ENCODE measurements at regions not wholly inside any gene's neighbourhood (a gene's known extent, or its start where the extent isn't known, plus 50 kb on each side); places are given as distances from the start of the nearest gene placed in this dataset.
"Not testable (repeated sequence)": the region's sequence is repeated elsewhere in the genome, so short reads cannot be mapped to it uniquely, and the experiment has no call there.

- Histone ChIP-seq H3K27ac (no peak overlapping the region), H3K9me3 (replicated peaks) (no peaks in the 10 kb centered on the region), H3K4me3 (no peak overlapping the region), H3K27me3 (no peaks in the 10 kb centered on the region), H3K36me3 (no peaks in the 10 kb centered on the region), H3K4me1 (no peaks in the 10 kb centered on the region)
- DNase-seq: no peak
Observed at GRCh38 chr7:119937745-119938144, 335.2 kb upstream of the KCND2 start.

GRCh38 chr7:119943942-119944600 is 328.9 kb upstream of the KCND2 start:
- H3K36me3 ChIP-seq: no peaks in the 10 kb centered on the region
- H3K9me3 ChIP-seq (replicated peaks): no peaks in the 10 kb centered on the region
- no peaks in the 10 kb centered on the region for H3K4me1 ChIP-seq
- no peak overlapping the region for H3K27ac ChIP-seq
- H3K4me3 ChIP-seq: no peak overlapping the region
- no peaks in the 10 kb centered on the region for H3K27me3 ChIP-seq
- DNase-seq: no peak

- no peak overlapping the region for H3K27ac ChIP-seq
- H3K36me3 ChIP-seq: no peaks in the 10 kb centered on the region
- no peaks in the 10 kb centered on the region for H3K9me3 ChIP-seq (replicated peaks)
- no peaks in the 10 kb centered on the region for H3K4me1 ChIP-seq
- no peak for DNase-seq
- H3K4me3 ChIP-seq: no peak overlapping the region
- H3K27me3 ChIP-seq: no peaks in the 10 kb centered on the region
Observed at GRCh38 chr7:119944601-119944972, 328.4 kb upstream of the KCND2 start.

GRCh38 chr7:119945822-119946221 is 327.2 kb upstream of the KCND2 start:
- Histone ChIP-seq H3K27me3 (no peaks in the 10 kb centered on the region), H3K27ac (no peak overlapping the region)

GRCh38 chr7:119949053-119949452 is 323.9 kb upstream of the KCND2 start:
- Histone ChIP-seq H3K27ac (no peak overlapping the region), H3K4me1 (no peaks in the 10 kb centered on the region), H3K36me3 (no peaks in the 10 kb centered on the region), H3K4me3 (no peak overlapping the region), H3K27me3 (no peaks in the 10 kb centered on the region), H3K9me3 (replicated peaks) (no peaks in the 10 kb centered on the region)
- DNase-seq: no peak

More at GRCh38 chr7:119945822-119946221, 327.2 kb upstream of the KCND2 start:
- no peak for DNase-seq
- H3K4me3 ChIP-seq: no peak overlapping the region
- no peaks in the 10 kb centered on the region for H3K9me3 ChIP-seq (replicated peaks)
- H3K36me3 ChIP-seq: no peaks in the 10 kb centered on the region
- no peaks in the 10 kb centered on the region for H3K4me1 ChIP-seq

GRCh38 chr7:119950390-119951041 is 322.5 kb upstream of the KCND2 start:
- not testable (repeated sequence) for H3K9me3 ChIP-seq (replicated peaks); H3K36me3 ChIP-seq; H3K4me3 ChIP-seq; H3K4me1 ChIP-seq; H3K27ac ChIP-seq; H3K27me3 ChIP-seq; DNase-seq

- not testable (repeated sequence) for H3K27ac ChIP-seq; H3K4me1 ChIP-seq; H3K27me3 ChIP-seq; H3K9me3 ChIP-seq (replicated peaks); H3K36me3 ChIP-seq; DNase-seq; H3K4me3 ChIP-seq
Observed at GRCh38 chr7:119951614-119952013, 321.4 kb upstream of the KCND2 start.

- Histone ChIP-seq H3K9me3 (replicated peaks) (no peaks in the 10 kb centered on the region), H3K4me3 (no peak overlapping the region), H3K27ac (no peak overlapping the region), H3K27me3 (peaks cover 8% of the 10 kb centered on the region), H3K36me3 (no peaks in the 10 kb centered on the region), H3K4me1 (no peaks in the 10 kb centered on the region)
- DNase-seq: no peak
Observed at GRCh38 chr7:119957335-119957734, 315.6 kb upstream of the KCND2 start.

- no peak for DNase-seq
- Histone ChIP-seq H3K4me3 (no peak overlapping the region), H3K4me1 (peaks cover 7% of the 10 kb centered on the region), H3K9me3 (replicated peaks) (no peaks in the 10 kb centered on the region), H3K36me3 (no peaks in the 10 kb centered on the region), H3K27me3 (peaks cover 8% of the 10 kb centered on the region), H3K27ac (no peak overlapping the region)
Observed at GRCh38 chr7:119959811-119960210, 313.2 kb upstream of the KCND2 start.

- no peak overlapping the region for H3K27ac ChIP-seq
- H3K36me3 ChIP-seq: no peaks in the 10 kb centered on the region
- no peak for DNase-seq
Observed at GRCh38 chr7:119963654-119964053, 309.3 kb upstream of the KCND2 start.

GRCh38 chr7:119964065-119964464 is 308.9 kb upstream of the KCND2 start:
- peaks cover 16% of the 10 kb centered on the region for H3K4me1 ChIP-seq
- DNase-seq: no peak
- H3K9me3 ChIP-seq (replicated peaks): no peaks in the 10 kb centered on the region
- H3K27ac ChIP-seq: no peak overlapping the region
- no peaks in the 10 kb centered on the region for H3K36me3 ChIP-seq
- no peaks in the 10 kb centered on the region for H3K27me3 ChIP-seq
- H3K4me3 ChIP-seq: no peak overlapping the region

More at GRCh38 chr7:119963654-119964053, 309.3 kb upstream of the KCND2 start:
- H3K4me1 ChIP-seq: peaks cover 16% of the 10 kb centered on the region
- no peaks in the 10 kb centered on the region for H3K9me3 ChIP-seq (replicated peaks)
- no peaks in the 10 kb centered on the region for H3K27me3 ChIP-seq
- H3K4me3 ChIP-seq: no peak overlapping the region

- no peaks in the 10 kb centered on the region for H3K9me3 ChIP-seq (replicated peaks)
- peak in 1 of 2 experiments; percentile 44 for DNase-seq
- no peaks in the 10 kb centered on the region for H3K36me3 ChIP-seq
- H3K4me3 ChIP-seq: no peak overlapping the region
- peaks cover 16% of the 10 kb centered on the region for H3K4me1 ChIP-seq
- H3K27me3 ChIP-seq: no peaks in the 10 kb centered on the region
- peak overlapping the region; percentile 42 for H3K27ac ChIP-seq
Observed at GRCh38 chr7:119964788-119965542, 308.0 kb upstream of the KCND2 start.

- H3K27me3 ChIP-seq: no peaks in the 10 kb centered on the region
- peak in 1 of 2 experiments; percentile 43 for DNase-seq
Observed at GRCh38 chr7:119967221-119967620, 305.8 kb upstream of the KCND2 start.

GRCh38 chr7:119968411-119968810 is 304.6 kb upstream of the KCND2 start:
- DNase-seq; H3K9me3 ChIP-seq (replicated peaks); H3K27ac ChIP-seq; H3K27me3 ChIP-seq; H3K36me3 ChIP-seq; H3K4me3 ChIP-seq: not testable (repeated sequence)
- peaks cover 16% of the 10 kb centered on the region for H3K4me1 ChIP-seq

More at GRCh38 chr7:119967221-119967620, 305.8 kb upstream of the KCND2 start:
- H3K4me3 ChIP-seq: no peak overlapping the region
- no peaks in the 10 kb centered on the region for H3K36me3 ChIP-seq
- peaks cover 16% of the 10 kb centered on the region for H3K4me1 ChIP-seq
- no peaks in the 10 kb centered on the region for H3K9me3 ChIP-seq (replicated peaks)
- H3K27ac ChIP-seq: no peak overlapping the region

GRCh38 chr7:119969054-119969453 is 303.9 kb upstream of the KCND2 start:
- Histone ChIP-seq H3K27ac (no peak overlapping the region), H3K36me3 (no peaks in the 10 kb centered on the region), H3K9me3 (replicated peaks) (no peaks in the 10 kb centered on the region), H3K4me1 (peaks cover 13% of the 10 kb centered on the region), H3K27me3 (no peaks in the 10 kb centered on the region), H3K4me3 (no peak overlapping the region)
- peak in 1 of 2 experiments; percentile 27 for DNase-seq
